Ovary (tissue), 7 donors: ENCODE measurements at regions not wholly inside any gene's neighbourhood (a gene's known extent, or its start where the extent isn't known, plus 50 kb on each side); places are given as distances from the start of the nearest gene placed in this dataset.

Experiments
- DNase-seq, 5 donors: peaks; one replicate each; pipeline ENCODE4 v3.0.0-alpha.2; 2019 to 2020
- H3K27ac ChIP-seq, 2 donors: fragments of 200-600 bp; one replicate each; pipeline versions ENCODE4 v1.5.1 to v1.8.0; 2019 to 2022
- H3K27me3 ChIP-seq: fragments of 200-600 bp; one replicate; pipeline ENCODE4 v1.8.0; 2022
- H3K36me3 ChIP-seq: fragments of 200-600 bp; sonication (generic); one replicate; pipeline ENCODE4 v1.5.1; 2019
- H3K4me1 ChIP-seq: one replicate; pipeline ENCODE4 v1.8.1; 2013; ENCODE audit warnings: mild to moderate bottlenecking, moderate library complexity; ENCODE audit not compliant: insufficient read depth
- H3K4me3 ChIP-seq: fragments of 200-600 bp; sonication (generic); one replicate; pipeline ENCODE4 v1.5.1; 2017
- H3K9me3 ChIP-seq, 2 donors: fragments of 200-600 bp in 1 of 2; sonication (generic) in 1 of 2; one replicate each; pipeline versions ENCODE4 v1.5.1 to v1.8.1; 2013 to 2019; ENCODE audit warnings: mild to moderate bottlenecking in 1 of 2, moderate library complexity in 1 of 2
- EP300 ChIP-seq: sonication (generic); formaldehyde crosslinking; IDR thresholded peaks from one replicate; pipeline ENCODE4 v1.6.1; 2017; ENCODE audit warnings: antibody characterized with exemption
- POLR2A ChIP-seq: fragments of 450-650 bp; IDR thresholded peaks from one replicate; pipeline ENCODE4 v1.6.1; 2017; ENCODE audit warnings: antibody characterized with exemption, mild to moderate bottlenecking, moderate library complexity
- WGBS, 3 donors: extraction: QIAGEN DNeasy Blood & Tissue Kit in 1 of 3; methylation state at CpG; one replicate each; pipeline versions ENCODE4 v1.1.5 to v1.1.7; 2013 to 2017; 5-methylcytosine and 5-hydroxymethylcytosine counted together
- intact Hi-C, 4 donors: fragments of 100-400 bp; cut with DNase I; formaldehyde crosslinking; loops; one replicate each; pipeline versions ENCODE4 v1.11.0 to v1.15.1; 2022 to 2023
- TF ChIP-seq, protein P1 (sequence below), 3 donors: fragments of 450-650 bp in 2 of 3; fragments of 200-600 bp in 1 of 3; IDR thresholded peaks; one replicate each; pipeline versions ENCODE4 v1.5.1 to v1.8.0; 2016 to 2022; ENCODE audit warnings: antibody characterized with exemption in 3 of 3, mild to moderate bottlenecking in 1 of 3
- donor health status: DM: no; HTN: no; CAD: no; lungs with moderate emphysema.
- donor health status: DM: no; HTN: no; CAD: no.
- donor health status: Bipolar disorder and iron deficiency.
- donor health status: DM: no; HTN: no; CAD: no.
- donor health status: DM: yes; HTN: yes; CAD: no.

DNA sequence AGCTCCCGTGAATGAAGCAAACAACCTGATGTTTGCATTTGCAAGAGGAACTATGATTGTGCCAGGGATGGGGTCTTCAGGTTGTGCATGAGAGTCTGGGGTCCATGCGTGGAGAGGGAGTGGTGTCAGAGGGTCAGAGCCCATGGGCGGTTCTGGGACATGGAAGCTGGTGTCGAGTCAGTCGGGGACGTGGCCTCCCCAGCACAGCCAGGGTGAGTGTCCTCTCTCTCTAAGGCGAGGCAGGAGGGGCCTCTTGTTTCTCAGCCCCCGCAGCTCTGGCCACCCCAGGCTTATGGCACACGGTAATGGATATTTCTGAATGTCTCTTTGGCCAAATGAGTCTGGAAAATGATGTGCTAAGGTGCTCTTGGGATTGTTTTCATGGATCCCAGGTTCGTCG is 118.6 kb downstream of the RTP5 start:
- WGBS, 3 donors = 86 to 95% (median 90%) methylated on average over 11 of the region's 11 CpGs
- peak in 1 of 5 donors; percentile 3 for DNase-seq
- H3K4me3 ChIP-seq = no peak overlapping the region
- H3K9me3 ChIP-seq = no peaks in the 10 kb centered on the region
- H3K27ac ChIP-seq = no peak overlapping the region
- no peaks in the 10 kb centered on the region for H3K27me3 ChIP-seq
- H3K4me1 ChIP-seq = no peaks in the 10 kb centered on the region
- no peaks in the 10 kb centered on the region for H3K36me3 ChIP-seq
- intact Hi-C loops = no loop called here
- TF ChIP-seq POLR2A = no peak
- TF ChIP-seq, protein P1, sequence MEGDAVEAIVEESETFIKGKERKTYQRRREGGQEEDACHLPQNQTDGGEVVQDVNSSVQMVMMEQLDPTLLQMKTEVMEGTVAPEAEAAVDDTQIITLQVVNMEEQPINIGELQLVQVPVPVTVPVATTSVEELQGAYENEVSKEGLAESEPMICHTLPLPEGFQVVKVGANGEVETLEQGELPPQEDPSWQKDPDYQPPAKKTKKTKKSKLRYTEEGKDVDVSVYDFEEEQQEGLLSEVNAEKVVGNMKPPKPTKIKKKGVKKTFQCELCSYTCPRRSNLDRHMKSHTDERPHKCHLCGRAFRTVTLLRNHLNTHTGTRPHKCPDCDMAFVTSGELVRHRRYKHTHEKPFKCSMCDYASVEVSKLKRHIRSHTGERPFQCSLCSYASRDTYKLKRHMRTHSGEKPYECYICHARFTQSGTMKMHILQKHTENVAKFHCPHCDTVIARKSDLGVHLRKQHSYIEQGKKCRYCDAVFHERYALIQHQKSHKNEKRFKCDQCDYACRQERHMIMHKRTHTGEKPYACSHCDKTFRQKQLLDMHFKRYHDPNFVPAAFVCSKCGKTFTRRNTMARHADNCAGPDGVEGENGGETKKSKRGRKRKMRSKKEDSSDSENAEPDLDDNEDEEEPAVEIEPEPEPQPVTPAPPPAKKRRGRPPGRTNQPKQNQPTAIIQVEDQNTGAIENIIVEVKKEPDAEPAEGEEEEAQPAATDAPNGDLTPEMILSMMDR (IDR thresholded peaks at IDR 0.05) = no peak
- no peak for TF ChIP-seq EP300

DNA sequence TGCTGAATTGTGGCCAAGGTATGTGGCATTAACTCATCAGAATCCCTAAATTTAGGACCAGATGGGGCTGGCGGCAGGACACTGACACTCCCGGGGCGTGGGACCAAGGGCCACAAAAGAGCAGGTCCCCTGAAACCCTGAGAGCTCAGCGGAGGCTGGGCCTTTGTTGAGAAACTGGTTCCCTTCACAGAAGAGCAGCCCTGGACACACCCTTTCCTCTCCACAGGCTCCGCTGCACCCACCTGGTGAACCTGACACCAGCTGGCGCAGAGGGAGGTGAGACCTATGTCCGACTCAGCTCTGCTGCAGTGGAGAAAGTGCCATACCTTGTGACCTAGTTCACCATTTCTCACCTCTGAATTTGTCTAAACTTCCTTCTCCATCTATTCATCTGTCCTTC is 119.5 kb downstream of the RTP5 start:
- TF ChIP-seq, protein P1 (IDR thresholded peaks at IDR 0.05) = no peak
- no peak for TF ChIP-seq POLR2A
- TF ChIP-seq EP300 = no peak
- Histone ChIP-seq H3K4me1 (no peaks in the 10 kb centered on the region), H3K27me3 (no peaks in the 10 kb centered on the region), H3K9me3 (no peaks in the 10 kb centered on the region), H3K36me3 (no peaks in the 10 kb centered on the region), H3K27ac (no peak overlapping the region), H3K4me3 (no peak overlapping the region)
- DNase-seq = peak in 1 of 5 donors; percentile 3
- 91 to 95% (median 94%) methylated on average over 7 of the region's 7 CpGs for WGBS, 3 donors
- intact Hi-C loops = no loop called here

DNA sequence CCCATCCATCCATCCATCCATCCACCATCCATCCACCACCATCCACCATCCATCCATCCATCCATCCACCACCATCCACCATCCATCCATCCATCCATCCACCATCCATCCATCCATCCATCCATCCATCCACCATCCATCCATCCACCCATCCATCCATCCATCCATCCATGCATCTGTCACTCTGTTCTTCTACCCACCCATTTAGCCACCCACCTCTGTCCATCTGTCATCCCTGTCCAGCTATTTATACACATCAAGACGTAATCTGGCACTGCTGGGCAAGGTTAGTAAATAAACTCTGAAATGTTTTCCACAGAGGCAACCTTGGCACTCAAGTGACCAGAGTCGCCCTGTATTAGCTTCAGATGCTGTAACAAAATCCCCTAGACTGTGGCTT is 120.9 kb downstream of the RTP5 start:
- Histone ChIP-seq H3K9me3 (no peaks in the 10 kb centered on the region), H3K36me3 (no peaks in the 10 kb centered on the region), H3K27ac (no peak overlapping the region), H3K4me3 (no peak overlapping the region), H3K4me1 (no peaks in the 10 kb centered on the region), H3K27me3 (no peaks in the 10 kb centered on the region)
- WGBS, 3 donors = 87 to 94% (median 87%) methylated on average over 2 of the region's 2 CpGs
- TF ChIP-seq EP300 (no peak), POLR2A (no peak)
- TF ChIP-seq, protein P1 (IDR thresholded peaks at IDR 0.05) = no peak
- DNase-seq = no peak
- intact Hi-C loops = no loop called here

- TF ChIP-seq, protein P1 (IDR thresholded peaks at IDR 0.05) = no peak
- TF ChIP-seq EP300 = no peak
- Histone ChIP-seq H3K27ac (no peak overlapping the region), H3K9me3 (no peaks in the 10 kb centered on the region), H3K27me3 (no peaks in the 10 kb centered on the region), H3K36me3 (no peaks in the 10 kb centered on the region), H3K4me1 (no peaks in the 10 kb centered on the region), H3K4me3 (no peak overlapping the region)
- WGBS, 3 donors = 91 to 93% (median 92%) methylated on average over 26 of the region's 26 CpGs
- no peak for DNase-seq
- intact Hi-C loops = no loop called here
These were observed 121.8 kb downstream of the RTP5 start for GRCh38 chr2:241991299-241991698.

GRCh38 chr2:241992753-241993152 is 123.2 kb downstream of the RTP5 start:
- TF ChIP-seq, protein P1 (IDR thresholded peaks at IDR 0.05) = no peak
- TF ChIP-seq EP300 (no peak), POLR2A (no peak)
- no peak overlapping the region for H3K4me3 ChIP-seq
- no peak for DNase-seq
- H3K27ac ChIP-seq = no peak overlapping the region
- H3K9me3 ChIP-seq = no peaks in the 10 kb centered on the region
- H3K27me3 ChIP-seq = no peaks in the 10 kb centered on the region
- intact Hi-C loops = no loop called here
- no peaks in the 10 kb centered on the region for H3K36me3 ChIP-seq
- no peaks in the 10 kb centered on the region for H3K4me1 ChIP-seq
- WGBS, 3 donors = 83 to 86% (median 84%) methylated on average over 14 of the region's 14 CpGs
